ENCODE measurements at regions not wholly inside any gene's neighbourhood (a gene's known extent, or its start where the extent isn't known, plus 50 kb on each side); places are given as distances from the start of the nearest gene placed in this dataset.

- Histone ChIP-seq H3K4me1 (no peaks in the 10 kb centered on the region), H3K36me3 (no peaks in the 10 kb centered on the region), H3K9me3 (no peaks in the 10 kb centered on the region), H3K27me3 (replicated peaks in 1 of 7) (no peaks in the 10 kb centered on the region), H3K27ac (no peak overlapping the region), H3K4me3 (no peak overlapping the region)
- DNase-seq: no peak
- WGBS, 5 donors: 94 to 97% (median 95%) methylated on average over 3 of the region's 3 CpGs
- TF ChIP-seq POLR2A (IDR thresholded peaks at IDR 0.05) (no peak), CTCF (IDR thresholded peaks at IDR 0.05 in 8 of 11, conservative IDR thresholded peaks at IDR 0.05 in 3 of 11) (no peak), POLR2AphosphoS5 (IDR thresholded peaks at IDR 0.05) (no peak)
- intact Hi-C loops (cut with DNase I; ENCODE audit: low total_unique reads): no loop called here
These were observed 92.2 kb upstream of the SLC8A1 start for GRCh38 chr2:40544072-40544471.

DNA sequence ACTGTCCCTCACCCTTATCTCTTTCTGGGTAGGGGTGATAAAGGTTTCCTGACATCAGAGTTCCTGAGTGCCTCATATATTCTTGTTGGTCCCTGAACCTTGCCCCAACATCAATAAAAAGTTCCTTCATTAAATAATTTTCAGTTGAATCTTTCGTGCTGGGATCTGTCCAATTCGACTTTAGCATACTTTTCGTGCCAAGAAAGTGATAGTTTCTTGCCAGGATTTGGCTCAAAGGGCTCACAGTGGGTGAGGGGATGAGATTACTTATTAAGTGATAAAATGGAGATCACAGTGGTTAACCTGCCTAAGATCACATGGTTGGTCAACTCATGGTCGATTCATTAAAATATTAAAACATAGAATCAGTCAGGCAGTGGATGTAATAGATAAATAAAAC is 93.8 kb upstream of the SLC8A1 start:
- 67 to 85% (median 76%) methylated on average over 4 of the region's 4 CpGs for WGBS, 5 donors
- no peaks in the 10 kb centered on the region for H3K27me3 ChIP-seq (replicated peaks in 1 of 7)
- no peaks in the 10 kb centered on the region for H3K4me1 ChIP-seq
- H3K9me3 ChIP-seq: no peaks in the 10 kb centered on the region
- intact Hi-C loops (cut with DNase I; ENCODE audit: low total_unique reads): no loop called here
- H3K27ac ChIP-seq: no peak overlapping the region
- no peak for TF ChIP-seq CTCF (IDR thresholded peaks at IDR 0.05 in 8 of 11, conservative IDR thresholded peaks at IDR 0.05 in 3 of 11)
- no peak for TF ChIP-seq POLR2AphosphoS5 (IDR thresholded peaks at IDR 0.05)
- no peak for TF ChIP-seq POLR2A (IDR thresholded peaks at IDR 0.05)
- H3K36me3 ChIP-seq: no peaks in the 10 kb centered on the region
- H3K4me3 ChIP-seq: no peak overlapping the region
- DNase-seq: no peak

GRCh38 chr2:40546439-40547191 is 94.7 kb upstream of the SLC8A1 start:
- Histone ChIP-seq H3K27ac (no peak overlapping the region), H3K9me3 (no peaks in the 10 kb centered on the region), H3K4me1 (no peaks in the 10 kb centered on the region), H3K36me3 (no peaks in the 10 kb centered on the region), H3K27me3 (replicated peaks in 1 of 7) (no peaks in the 10 kb centered on the region), H3K4me3 (no peak overlapping the region)
- WGBS, 5 donors: 60 to 72% (median 67%) methylated on average over 8 of the region's 8 CpGs
- TF ChIP-seq POLR2AphosphoS5 (IDR thresholded peaks at IDR 0.05) (no peak), POLR2A (IDR thresholded peaks at IDR 0.05) (no peak), CTCF (IDR thresholded peaks at IDR 0.05 in 8 of 11, conservative IDR thresholded peaks at IDR 0.05 in 3 of 11) (no peak)
- no peak for DNase-seq
- intact Hi-C loops (cut with DNase I; ENCODE audit: low total_unique reads): no loop called here

DNA sequence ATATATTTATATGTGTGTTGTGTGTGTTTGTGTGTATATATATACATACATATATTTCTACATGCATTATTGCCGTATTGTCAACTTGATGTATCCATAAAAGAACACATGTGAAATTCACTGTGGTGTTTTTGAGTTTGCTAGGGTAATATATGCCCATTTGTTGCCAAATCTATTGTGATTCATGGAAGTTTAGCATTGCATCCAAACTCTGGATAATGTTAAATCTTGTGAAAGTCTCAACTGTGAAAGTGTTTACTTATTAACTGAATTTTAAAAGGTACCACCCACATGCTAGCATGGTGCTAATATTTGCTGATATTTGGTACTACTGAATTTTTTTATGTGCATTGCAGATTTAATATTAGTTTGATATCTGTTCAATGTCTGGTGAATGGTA is 96.6 kb upstream of the SLC8A1 start:
- H3K36me3 ChIP-seq: no peaks in the 10 kb centered on the region

More for the DNA sequence above, 96.6 kb upstream of the SLC8A1 start:
- Histone ChIP-seq H3K4me1 (no peaks in the 10 kb centered on the region), H3K9me3 (no peaks in the 10 kb centered on the region), H3K4me3 (no peak overlapping the region), H3K27ac (no peak overlapping the region), H3K27me3 (replicated peaks in 1 of 7) (no peaks in the 10 kb centered on the region)
- 92 to 99% (median 94%) methylated on average over 1 of the region's 1 CpG for WGBS, 5 donors
- intact Hi-C loops (cut with DNase I; ENCODE audit: low total_unique reads): no loop called here
- TF ChIP-seq CTCF (IDR thresholded peaks at IDR 0.05 in 8 of 11, conservative IDR thresholded peaks at IDR 0.05 in 3 of 11): no peak
- TF ChIP-seq POLR2A (IDR thresholded peaks at IDR 0.05): no peak
- TF ChIP-seq POLR2AphosphoS5 (IDR thresholded peaks at IDR 0.05): no peak
- no peak for DNase-seq
